GM20000 (cell line): ENCODE measurements at regions not wholly inside any gene's neighbourhood (a gene's known extent, or its start where the extent isn't known, plus 50 kb on each side); places are given as distances from the start of the nearest gene placed in this dataset.

Source experiments
- DNase-seq: peaks from one replicate; pipeline ENCODE4 v3.0.0; 2012; ENCODE audit warnings: low spot score
- TF ChIP-seq, protein P1 (sequence below): IDR thresholded peaks from 2 replicates; pipeline ENCODE4 v1.5.1; 2012; ENCODE audit warnings: mild to moderate bottlenecking, control low read depth; ENCODE audit errors: extremely low read depth, missing control alignments

- DNase-seq: no peak
- TF ChIP-seq, protein P1, sequence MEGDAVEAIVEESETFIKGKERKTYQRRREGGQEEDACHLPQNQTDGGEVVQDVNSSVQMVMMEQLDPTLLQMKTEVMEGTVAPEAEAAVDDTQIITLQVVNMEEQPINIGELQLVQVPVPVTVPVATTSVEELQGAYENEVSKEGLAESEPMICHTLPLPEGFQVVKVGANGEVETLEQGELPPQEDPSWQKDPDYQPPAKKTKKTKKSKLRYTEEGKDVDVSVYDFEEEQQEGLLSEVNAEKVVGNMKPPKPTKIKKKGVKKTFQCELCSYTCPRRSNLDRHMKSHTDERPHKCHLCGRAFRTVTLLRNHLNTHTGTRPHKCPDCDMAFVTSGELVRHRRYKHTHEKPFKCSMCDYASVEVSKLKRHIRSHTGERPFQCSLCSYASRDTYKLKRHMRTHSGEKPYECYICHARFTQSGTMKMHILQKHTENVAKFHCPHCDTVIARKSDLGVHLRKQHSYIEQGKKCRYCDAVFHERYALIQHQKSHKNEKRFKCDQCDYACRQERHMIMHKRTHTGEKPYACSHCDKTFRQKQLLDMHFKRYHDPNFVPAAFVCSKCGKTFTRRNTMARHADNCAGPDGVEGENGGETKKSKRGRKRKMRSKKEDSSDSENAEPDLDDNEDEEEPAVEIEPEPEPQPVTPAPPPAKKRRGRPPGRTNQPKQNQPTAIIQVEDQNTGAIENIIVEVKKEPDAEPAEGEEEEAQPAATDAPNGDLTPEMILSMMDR: no peak
Measured at GRCh38 chr4:187541666-187542065, 453.9 kb upstream of the ZFP42 start.

DNA sequence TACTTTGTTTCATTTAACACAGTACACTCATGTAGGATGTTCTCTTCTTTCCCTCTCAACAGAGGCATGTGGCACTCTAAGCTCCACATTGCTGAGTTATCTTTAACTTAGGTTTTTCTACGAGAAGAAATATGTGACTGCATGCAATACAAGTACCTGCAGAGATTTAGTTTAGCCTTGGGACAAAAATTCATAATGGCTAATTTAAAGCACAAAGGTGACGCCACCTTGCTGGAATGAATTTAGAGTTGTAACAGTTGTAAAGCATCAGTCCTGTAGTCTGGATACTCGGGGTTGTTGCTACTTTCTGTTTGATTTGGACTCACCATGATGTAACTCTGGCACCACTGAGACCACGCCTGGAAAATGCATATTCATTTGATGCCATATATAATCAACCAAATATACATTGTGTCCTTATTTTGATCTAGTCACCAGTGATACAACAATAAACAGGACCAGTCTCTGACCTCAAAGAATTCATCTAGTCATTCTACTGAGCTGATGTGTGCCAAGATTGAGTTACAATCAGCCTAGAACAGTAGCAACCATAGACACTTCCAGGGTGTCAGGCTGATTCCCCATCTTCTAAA is 451.0 kb upstream of the ZFP42 start:
- DNase-seq: no peak
- TF ChIP-seq, protein P1: no peak

DNA sequence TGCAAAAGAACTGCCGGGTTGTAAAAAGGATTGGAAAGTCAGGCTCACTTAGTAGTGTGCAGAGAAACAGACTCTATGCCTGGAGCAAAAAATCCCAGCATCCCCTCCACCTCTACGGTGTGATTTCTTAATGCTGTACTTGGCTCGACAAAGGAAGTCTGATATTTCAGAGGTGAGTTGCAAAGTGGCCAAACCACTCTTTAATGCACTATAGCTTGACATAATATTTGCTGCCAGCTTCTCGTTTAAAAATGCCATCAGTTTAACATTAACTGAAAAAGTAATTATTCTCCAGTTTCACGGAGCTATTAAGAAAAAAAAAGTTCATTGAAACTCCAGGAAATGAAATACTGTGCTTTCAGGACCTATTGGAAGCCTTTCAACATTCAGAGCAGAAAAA is 448.3 kb upstream of the ZFP42 start:
- TF ChIP-seq, protein P1: no peak
- DNase-seq: no peak

GRCh38 chr4:187550256-187550950 is 445.2 kb upstream of the ZFP42 start:
- TF ChIP-seq, protein P1: no peak
- no peak for DNase-seq

- TF ChIP-seq, protein P1: no peak
- DNase-seq: no peak
Measured at GRCh38 chr4:187552781-187553180, 442.8 kb upstream of the ZFP42 start.

DNA sequence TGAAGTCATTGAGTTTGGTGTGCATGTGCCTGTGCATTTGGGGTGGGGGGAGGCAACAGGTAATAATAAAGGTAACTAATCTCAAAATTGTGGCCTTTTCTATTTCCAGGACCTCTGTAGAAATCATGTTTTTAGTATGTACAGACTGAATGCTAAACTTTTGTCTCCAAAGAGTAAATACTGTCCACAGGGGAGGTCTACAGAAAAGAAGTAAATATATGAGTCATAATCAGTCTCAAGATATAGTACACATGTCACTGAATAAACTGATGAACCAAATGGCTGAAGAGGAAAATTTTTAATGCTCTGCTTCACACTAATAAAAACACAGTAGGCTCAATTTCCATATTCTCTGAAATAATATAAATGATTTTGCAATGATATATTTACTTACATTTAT is 440.4 kb upstream of the ZFP42 start:
- DNase-seq: no peak
- TF ChIP-seq, protein P1: no peak

DNA sequence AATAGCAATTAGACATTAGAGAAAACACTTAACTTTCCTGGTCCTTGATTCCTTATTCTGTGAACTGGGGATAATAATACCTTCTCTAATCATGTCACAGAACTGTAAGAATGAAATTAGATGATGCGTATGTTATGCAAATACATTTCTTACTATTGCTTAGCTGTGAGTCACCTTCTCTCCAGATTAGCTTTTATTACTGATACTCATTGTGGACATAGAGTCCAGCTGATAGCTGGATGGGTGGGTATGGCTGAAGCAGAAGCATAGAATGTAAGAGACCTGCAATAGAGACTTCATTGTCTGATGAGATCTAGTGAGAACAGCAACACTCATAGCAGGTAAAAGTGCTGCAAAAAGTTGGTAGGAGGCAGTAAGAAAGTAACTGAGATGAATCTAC is 437.2 kb upstream of the ZFP42 start:
- no peak for DNase-seq
- TF ChIP-seq, protein P1: no peak
